ENCODE measurements at regions not wholly inside any gene's neighbourhood (a gene's known extent, or its start where the extent isn't known, plus 50 kb on each side); places are given as distances from the start of the nearest gene placed in this dataset.

DNA sequence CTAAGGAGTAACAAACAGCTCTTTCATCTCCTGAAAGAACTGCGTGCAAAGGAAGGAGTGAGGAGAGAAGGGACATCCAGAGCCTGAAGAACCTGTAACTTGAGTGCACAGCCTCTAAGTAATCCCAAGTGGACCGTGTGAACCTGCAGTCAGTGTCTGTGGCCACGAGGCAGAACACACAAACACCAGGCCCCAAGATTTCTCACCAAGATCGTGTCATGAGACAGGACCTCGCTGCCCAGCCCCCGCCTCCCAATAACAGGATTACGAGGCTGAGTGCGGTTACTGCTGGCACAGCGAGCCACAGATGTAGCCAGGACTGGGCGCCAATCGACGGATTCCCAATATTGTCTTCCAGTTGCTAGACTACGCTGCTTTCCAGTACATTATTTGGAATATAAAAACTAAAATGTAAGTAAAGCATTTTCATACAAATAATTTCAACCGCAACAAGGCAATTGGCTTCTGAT lies 101.3 kb upstream of the SLC25A33 start:
- no peak overlapping the region for H2AFZ ChIP-seq (ENCODE audit: low read depth)
- 72% methylated on average over 14 of the region's 14 CpGs for WGBS (ENCODE audit: low lambda C conversion rate)
- no peak overlapping the region for H3K27ac ChIP-seq (ENCODE audit: low read depth in 2 of 2, low read length in 1 of 2)
- no peak overlapping the region for H3K9ac ChIP-seq
- H3K4me1 ChIP-seq (ENCODE audit: control insufficient read depth in 1 of 2, insufficient read depth in 2 of 2, low read depth in 1 of 2, low read length in 1 of 2) = no peaks in the 10 kb centered on the region
- TF ChIP-seq MEF2A (IDR thresholded peaks at IDR 0.05; ENCODE audit: borderline replicate concordance, low read depth) (no peak), NFIC (IDR thresholded peaks at IDR 0.05; ENCODE audit: borderline replicate concordance) (no peak), FOXM1 (IDR thresholded peaks at IDR 0.05; ENCODE audit: low read depth) (no peak), MXI1 (IDR thresholded peaks at IDR 0.05; ENCODE audit: low read depth, low read length) (no peak), FOSL2 (IDR thresholded peaks at IDR 0.05; ENCODE audit: borderline replicate concordance, low read depth) (no peak), SMC3 (IDR thresholded peaks at IDR 0.05; ENCODE audit: low read depth, low read length) (no peak), NRF1 (IDR thresholded peaks at IDR 0.05; ENCODE audit: low read depth, low read length) (no peak), SIN3A (IDR thresholded peaks at IDR 0.05; ENCODE audit: borderline replicate concordance, low read depth, low read length) (no peak), ELF1 (IDR thresholded peaks at IDR 0.05) (no peak), YY1 (IDR thresholded peaks at IDR 0.05; ENCODE audit: low read depth) (no peak), JUND (IDR thresholded peaks at IDR 0.05) (no peak), RFX5 (IDR thresholded peaks at IDR 0.05; ENCODE audit: low read length) (no peak), TAF1 (IDR thresholded peaks at IDR 0.05; ENCODE audit: borderline replicate concordance, low read depth, low read length) (no peak), FOXJ3 (CRISPR knock-in tag; IDR thresholded peaks at IDR 0.05) (no peak), EP300 (IDR thresholded peaks at IDR 0.05; ENCODE audit: borderline replicate concordance in 1 of 2, low read depth in 1 of 2, low read length in 1 of 2) (no peak)
- TF ChIP-seq, protein P1, sequence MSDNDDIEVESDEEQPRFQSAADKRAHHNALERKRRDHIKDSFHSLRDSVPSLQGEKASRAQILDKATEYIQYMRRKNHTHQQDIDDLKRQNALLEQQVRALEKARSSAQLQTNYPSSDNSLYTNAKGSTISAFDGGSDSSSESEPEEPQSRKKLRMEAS (IDR thresholded peaks at IDR 0.05; ENCODE audit: low read depth) = no peak
- TF ChIP-seq, protein P2, sequence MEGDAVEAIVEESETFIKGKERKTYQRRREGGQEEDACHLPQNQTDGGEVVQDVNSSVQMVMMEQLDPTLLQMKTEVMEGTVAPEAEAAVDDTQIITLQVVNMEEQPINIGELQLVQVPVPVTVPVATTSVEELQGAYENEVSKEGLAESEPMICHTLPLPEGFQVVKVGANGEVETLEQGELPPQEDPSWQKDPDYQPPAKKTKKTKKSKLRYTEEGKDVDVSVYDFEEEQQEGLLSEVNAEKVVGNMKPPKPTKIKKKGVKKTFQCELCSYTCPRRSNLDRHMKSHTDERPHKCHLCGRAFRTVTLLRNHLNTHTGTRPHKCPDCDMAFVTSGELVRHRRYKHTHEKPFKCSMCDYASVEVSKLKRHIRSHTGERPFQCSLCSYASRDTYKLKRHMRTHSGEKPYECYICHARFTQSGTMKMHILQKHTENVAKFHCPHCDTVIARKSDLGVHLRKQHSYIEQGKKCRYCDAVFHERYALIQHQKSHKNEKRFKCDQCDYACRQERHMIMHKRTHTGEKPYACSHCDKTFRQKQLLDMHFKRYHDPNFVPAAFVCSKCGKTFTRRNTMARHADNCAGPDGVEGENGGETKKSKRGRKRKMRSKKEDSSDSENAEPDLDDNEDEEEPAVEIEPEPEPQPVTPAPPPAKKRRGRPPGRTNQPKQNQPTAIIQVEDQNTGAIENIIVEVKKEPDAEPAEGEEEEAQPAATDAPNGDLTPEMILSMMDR (IDR thresholded peaks at IDR 0.05) = no peak
- TF ChIP-seq, protein P3, sequence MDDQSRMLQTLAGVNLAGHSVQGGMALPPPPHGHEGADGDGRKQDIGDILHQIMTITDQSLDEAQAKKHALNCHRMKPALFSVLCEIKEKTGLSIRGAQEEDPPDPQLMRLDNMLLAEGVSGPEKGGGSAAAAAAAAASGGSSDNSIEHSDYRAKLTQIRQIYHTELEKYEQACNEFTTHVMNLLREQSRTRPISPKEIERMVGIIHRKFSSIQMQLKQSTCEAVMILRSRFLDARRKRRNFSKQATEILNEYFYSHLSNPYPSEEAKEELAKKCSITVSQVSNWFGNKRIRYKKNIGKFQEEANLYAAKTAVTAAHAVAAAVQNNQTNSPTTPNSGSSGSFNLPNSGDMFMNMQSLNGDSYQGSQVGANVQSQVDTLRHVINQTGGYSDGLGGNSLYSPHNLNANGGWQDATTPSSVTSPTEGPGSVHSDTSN (IDR thresholded peaks at IDR 0.05) = no peak
- TF ChIP-seq, protein P4, sequence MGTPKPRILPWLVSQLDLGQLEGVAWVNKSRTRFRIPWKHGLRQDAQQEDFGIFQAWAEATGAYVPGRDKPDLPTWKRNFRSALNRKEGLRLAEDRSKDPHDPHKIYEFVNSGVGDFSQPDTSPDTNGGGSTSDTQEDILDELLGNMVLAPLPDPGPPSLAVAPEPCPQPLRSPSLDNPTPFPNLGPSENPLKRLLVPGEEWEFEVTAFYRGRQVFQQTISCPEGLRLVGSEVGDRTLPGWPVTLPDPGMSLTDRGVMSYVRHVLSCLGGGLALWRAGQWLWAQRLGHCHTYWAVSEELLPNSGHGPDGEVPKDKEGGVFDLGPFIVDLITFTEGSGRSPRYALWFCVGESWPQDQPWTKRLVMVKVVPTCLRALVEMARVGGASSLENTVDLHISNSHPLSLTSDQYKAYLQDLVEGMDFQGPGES (IDR thresholded peaks at IDR 0.05; ENCODE audit: low read depth, low read length) = no peak
- TF ChIP-seq, protein P5, sequence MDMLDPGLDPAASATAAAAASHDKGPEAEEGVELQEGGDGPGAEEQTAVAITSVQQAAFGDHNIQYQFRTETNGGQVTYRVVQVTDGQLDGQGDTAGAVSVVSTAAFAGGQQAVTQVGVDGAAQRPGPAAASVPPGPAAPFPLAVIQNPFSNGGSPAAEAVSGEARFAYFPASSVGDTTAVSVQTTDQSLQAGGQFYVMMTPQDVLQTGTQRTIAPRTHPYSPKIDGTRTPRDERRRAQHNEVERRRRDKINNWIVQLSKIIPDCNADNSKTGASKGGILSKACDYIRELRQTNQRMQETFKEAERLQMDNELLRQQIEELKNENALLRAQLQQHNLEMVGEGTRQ (IDR thresholded peaks at IDR 0.05; ENCODE audit: borderline replicate concordance, low read depth, low read length) = no peak
- no peaks in the 10 kb centered on the region for H3K9me3 ChIP-seq
- H3F3A ChIP-seq (replicated peaks; ENCODE audit: insufficient read depth) = no peaks in the 10 kb centered on the region
- no peaks in the 10 kb centered on the region for H4K20me1 ChIP-seq (ENCODE audit: insufficient read depth)
- H3K79me2 ChIP-seq (ENCODE audit: insufficient read depth) = no peaks in the 10 kb centered on the region
- H3K4me2 ChIP-seq = no peak overlapping the region
- no peak for DNase-seq
- H3K9me2 ChIP-seq = no peaks in the 10 kb centered on the region
- H3K27me3 ChIP-seq (ENCODE audit: insufficient read depth) = no peaks in the 10 kb centered on the region
- ChIA-PET CTCF (interaction anchor here (0.9 to 2.2 kb wide), 4 partner anchors 10 to 149 kb away, joined by 3 to 6 read pairs (median 4); no protein-coding TSS in a partner anchor), POLR2A (no interaction called here)
- no peaks in the 10 kb centered on the region for H3K36me3 ChIP-seq (replicated peaks in 1 of 2; ENCODE audit: control insufficient read depth in 1 of 2, insufficient read depth in 2 of 2, low read length in 1 of 2)
- no peak overlapping the region for H3K4me3 ChIP-seq (ENCODE audit: low read depth in 2 of 2, low read length in 1 of 2)
